ENCODE measurements at regions not wholly inside any gene's neighbourhood (a gene's known extent, or its start where the extent isn't known, plus 50 kb on each side); places are given as distances from the start of the nearest gene placed in this dataset.
"Not testable (repeated sequence)": the region's sequence is repeated elsewhere in the genome, so short reads cannot be mapped to it uniquely, and the experiment has no call there.

DNA sequence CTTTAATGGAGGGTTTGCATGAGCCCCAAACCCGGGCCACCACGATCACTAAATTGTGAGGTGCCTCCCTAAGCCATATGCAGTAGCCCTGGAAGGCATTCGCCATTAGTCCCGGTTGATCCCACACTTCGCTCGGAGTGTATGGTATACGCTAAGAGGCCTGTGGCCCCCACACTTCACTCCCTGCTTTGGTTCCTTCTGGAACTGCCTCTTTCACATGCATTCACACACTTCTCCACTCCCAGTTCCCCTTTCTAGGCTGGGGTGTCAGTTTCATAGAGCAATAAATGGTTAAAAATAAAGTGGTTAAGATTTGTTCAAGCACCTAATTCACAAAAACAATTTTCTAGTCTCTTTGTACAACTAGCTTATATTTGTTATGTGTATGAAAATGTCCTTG is 212.1 kb upstream of the KCND2 start:
- Histone ChIP-seq H3K79me2 (ENCODE audit: low read depth) (no peaks in the 10 kb centered on the region), H4K20me1 (ENCODE audit: insufficient read depth) (no peaks in the 10 kb centered on the region), H3K4me3 (no peak overlapping the region), H3K4me2 (no peak overlapping the region), H3K4me1 (replicated peaks; ENCODE audit: insufficient read depth) (peaks cover under 1% of the 10 kb centered on the region; the same call in 1 of the 2 replicates), H2AFZ (no peak overlapping the region), H3K9me3 (ENCODE audit: insufficient read depth, low read depth) (peaks cover 6% of the 10 kb centered on the region; the same call in 1 of the 2 replicates), H3K9me2 (ENCODE audit: insufficient read depth) (no peaks in the 10 kb centered on the region), H3K36me3 (ENCODE audit: low read depth) (no peaks in the 10 kb centered on the region), H3K27me3 (ENCODE audit: insufficient read depth, low read depth) (no peaks in the 10 kb centered on the region), H3K27ac (no peak overlapping the region), H3F3A (ENCODE audit: insufficient read depth, low read depth) (no peaks in the 10 kb centered on the region)
- ChIA-PET CTCF (no interaction called here), POLR2A (ENCODE audit: unreplicated experiment) (no interaction called here)
- intact Hi-C loops (cut with micrococcal nuclease; ENCODE audit: unreplicated experiment) = no loop called here
- no TSS peak for BruUV-seq (replicated peaks)
- no peak for DNase-seq
- TF ChIP-seq, protein P1, sequence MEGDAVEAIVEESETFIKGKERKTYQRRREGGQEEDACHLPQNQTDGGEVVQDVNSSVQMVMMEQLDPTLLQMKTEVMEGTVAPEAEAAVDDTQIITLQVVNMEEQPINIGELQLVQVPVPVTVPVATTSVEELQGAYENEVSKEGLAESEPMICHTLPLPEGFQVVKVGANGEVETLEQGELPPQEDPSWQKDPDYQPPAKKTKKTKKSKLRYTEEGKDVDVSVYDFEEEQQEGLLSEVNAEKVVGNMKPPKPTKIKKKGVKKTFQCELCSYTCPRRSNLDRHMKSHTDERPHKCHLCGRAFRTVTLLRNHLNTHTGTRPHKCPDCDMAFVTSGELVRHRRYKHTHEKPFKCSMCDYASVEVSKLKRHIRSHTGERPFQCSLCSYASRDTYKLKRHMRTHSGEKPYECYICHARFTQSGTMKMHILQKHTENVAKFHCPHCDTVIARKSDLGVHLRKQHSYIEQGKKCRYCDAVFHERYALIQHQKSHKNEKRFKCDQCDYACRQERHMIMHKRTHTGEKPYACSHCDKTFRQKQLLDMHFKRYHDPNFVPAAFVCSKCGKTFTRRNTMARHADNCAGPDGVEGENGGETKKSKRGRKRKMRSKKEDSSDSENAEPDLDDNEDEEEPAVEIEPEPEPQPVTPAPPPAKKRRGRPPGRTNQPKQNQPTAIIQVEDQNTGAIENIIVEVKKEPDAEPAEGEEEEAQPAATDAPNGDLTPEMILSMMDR (conservative IDR thresholded peaks at IDR 0.05) = no peak
- no peak for TF ChIP-seq EZH2 (IDR thresholded peaks at IDR 0.05; ENCODE audit: low read depth)

- Histone ChIP-seq H3K27ac (no peak overlapping the region), H3F3A (ENCODE audit: insufficient read depth, low read depth) (no peaks in the 10 kb centered on the region), H2AFZ (no peak overlapping the region), H3K36me3 (ENCODE audit: low read depth) (no peaks in the 10 kb centered on the region), H3K4me1 (replicated peaks; ENCODE audit: insufficient read depth) (no peaks in the 10 kb centered on the region), H3K4me2 (no peak overlapping the region), H3K4me3 (no peak overlapping the region), H4K20me1 (ENCODE audit: insufficient read depth) (no peaks in the 10 kb centered on the region), H3K9me2 (ENCODE audit: insufficient read depth) (no peaks in the 10 kb centered on the region), H3K9me3 (ENCODE audit: insufficient read depth, low read depth) (peaks cover 4% of the 10 kb centered on the region; the same call in 1 of the 2 replicates), H3K79me2 (ENCODE audit: low read depth) (no peaks in the 10 kb centered on the region), H3K27me3 (ENCODE audit: insufficient read depth, low read depth) (no peaks in the 10 kb centered on the region)
- TF ChIP-seq, protein P1 (conservative IDR thresholded peaks at IDR 0.05) = no peak
- TF ChIP-seq EZH2 (IDR thresholded peaks at IDR 0.05; ENCODE audit: low read depth) = no peak
- intact Hi-C loops (cut with micrococcal nuclease; ENCODE audit: unreplicated experiment) = no loop called here
- CTCF ChIA-PET = no interaction called here
- BruUV-seq (replicated peaks) = no TSS peak
- POLR2A ChIA-PET (ENCODE audit: unreplicated experiment) = no interaction called here
- DNase-seq = no peak
These were observed 208.4 kb upstream of the KCND2 start for GRCh38 chr7:120064565-120064964.

DNA sequence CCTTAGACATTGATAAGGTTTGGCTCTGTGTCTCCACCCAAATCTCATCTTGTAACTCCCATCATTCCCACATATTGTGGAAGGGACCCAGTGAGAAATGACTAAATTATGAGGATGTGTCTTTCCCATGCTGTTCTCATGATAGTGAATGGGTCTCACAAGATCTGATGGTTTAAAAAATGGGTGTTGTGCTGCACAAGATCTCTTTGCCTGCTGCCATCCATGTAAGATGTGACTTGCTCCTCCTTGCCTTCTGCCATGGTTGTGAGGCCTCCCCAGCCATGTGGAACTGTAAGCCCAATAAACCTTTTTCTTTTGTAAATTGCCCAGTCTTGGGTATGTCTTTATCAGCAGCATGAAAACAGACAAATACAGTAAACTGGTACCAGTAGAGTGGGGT is 206.1 kb upstream of the KCND2 start:
- intact Hi-C loops (cut with micrococcal nuclease; ENCODE audit: unreplicated experiment); H3K27me3 ChIP-seq (ENCODE audit: insufficient read depth, low read depth); H3K27ac ChIP-seq; H3K4me1 ChIP-seq (replicated peaks; ENCODE audit: insufficient read depth); BruUV-seq (replicated peaks); DNase-seq; H3K9me2 ChIP-seq (ENCODE audit: insufficient read depth); H3K9me3 ChIP-seq (ENCODE audit: insufficient read depth, low read depth); H4K20me1 ChIP-seq (ENCODE audit: insufficient read depth); CTCF ChIA-PET; H2AFZ ChIP-seq; H3K79me2 ChIP-seq (ENCODE audit: low read depth); H3K4me3 ChIP-seq; H3K36me3 ChIP-seq (ENCODE audit: low read depth); H3K4me2 ChIP-seq; POLR2A ChIA-PET (ENCODE audit: unreplicated experiment); H3F3A ChIP-seq (ENCODE audit: insufficient read depth, low read depth): not testable (repeated sequence)

DNA sequence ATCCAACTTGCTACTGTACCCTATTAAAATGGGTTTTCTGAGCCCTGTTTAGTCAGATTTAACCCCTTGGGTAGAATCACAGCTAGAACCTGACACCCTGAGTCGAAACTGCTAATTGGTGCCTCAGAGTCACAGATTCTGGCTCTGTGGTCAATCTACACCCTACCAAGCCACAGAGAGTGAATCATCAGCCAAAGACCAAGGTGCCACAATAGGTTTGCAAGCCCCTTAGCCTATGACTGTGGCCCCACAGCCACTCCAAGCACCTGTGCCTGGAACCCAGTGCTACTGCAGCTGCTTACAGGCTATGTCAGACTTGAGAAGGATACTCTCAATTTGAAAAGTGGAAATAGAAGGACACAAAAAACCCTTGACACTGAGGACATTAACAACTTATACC is 202.8 kb upstream of the KCND2 start:
- H2AFZ ChIP-seq = no peak overlapping the region
- H3K27me3 ChIP-seq (ENCODE audit: insufficient read depth, low read depth) = no peaks in the 10 kb centered on the region
- no peak for DNase-seq
- H3K9me2 ChIP-seq (ENCODE audit: insufficient read depth) = no peaks in the 10 kb centered on the region; the same call in 1 of the 2 replicates
- BruUV-seq (replicated peaks) = no TSS peak
- H4K20me1 ChIP-seq (ENCODE audit: insufficient read depth) = no peaks in the 10 kb centered on the region
- H3K4me2 ChIP-seq = no peak overlapping the region
- no peaks in the 10 kb centered on the region for H3K4me1 ChIP-seq (replicated peaks; ENCODE audit: insufficient read depth)
- no peaks in the 10 kb centered on the region for H3K79me2 ChIP-seq (ENCODE audit: low read depth)
- H3K27ac ChIP-seq = no peak overlapping the region
- no peak overlapping the region for H3K4me3 ChIP-seq
- H3F3A ChIP-seq (ENCODE audit: insufficient read depth, low read depth) = no peaks in the 10 kb centered on the region; the same call in 1 of the 2 replicates
- H3K36me3 ChIP-seq (ENCODE audit: low read depth) = no peaks in the 10 kb centered on the region
- POLR2A ChIA-PET (ENCODE audit: unreplicated experiment) = no interaction called here
- CTCF ChIA-PET = no interaction called here
- TF ChIP-seq, protein P1 (conservative IDR thresholded peaks at IDR 0.05) = no peak
- no peak for TF ChIP-seq EZH2 (IDR thresholded peaks at IDR 0.05; ENCODE audit: low read depth)
- peaks cover 4% of the 10 kb centered on the region; the same call in 1 of the 2 replicates for H3K9me3 ChIP-seq (ENCODE audit: insufficient read depth, low read depth)
- intact Hi-C loops (cut with micrococcal nuclease; ENCODE audit: unreplicated experiment) = no loop called here
